HG03066 (cell line): ENCODE measurements at regions not wholly inside any gene's neighbourhood (a gene's known extent, or its start where the extent isn't known, plus 50 kb on each side); places are given as distances from the start of the nearest gene placed in this dataset.

Experiments used
- ATAC-seq: cut with Tn5 transposase; IDR thresholded peaks from one replicate; pipeline ENCODE4 v1.9.1; 2021; ENCODE audit warnings: low read depth; ENCODE audit not compliant: unreplicated experiment

DNA sequence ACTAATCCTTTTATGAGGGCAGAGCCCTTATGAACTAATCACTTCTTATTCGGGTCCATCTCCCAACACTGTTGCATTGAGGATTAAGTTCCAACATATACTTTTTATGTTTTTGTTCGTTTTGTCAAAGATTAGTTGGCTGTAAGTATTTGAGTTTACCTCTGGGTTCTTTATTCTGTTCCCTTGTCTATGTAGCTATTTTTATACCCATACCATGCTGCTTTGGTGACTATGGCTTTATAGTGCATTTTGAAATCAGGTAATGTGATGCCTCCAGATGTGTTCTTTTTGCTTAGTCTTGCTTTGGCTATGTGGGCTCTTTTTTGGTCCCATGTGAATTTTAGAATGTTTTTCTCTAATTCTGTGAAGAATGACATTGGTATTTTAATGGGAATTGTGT is 166.4 kb upstream of the KCNMB2 start:
- ATAC-seq, result no peak

DNA sequence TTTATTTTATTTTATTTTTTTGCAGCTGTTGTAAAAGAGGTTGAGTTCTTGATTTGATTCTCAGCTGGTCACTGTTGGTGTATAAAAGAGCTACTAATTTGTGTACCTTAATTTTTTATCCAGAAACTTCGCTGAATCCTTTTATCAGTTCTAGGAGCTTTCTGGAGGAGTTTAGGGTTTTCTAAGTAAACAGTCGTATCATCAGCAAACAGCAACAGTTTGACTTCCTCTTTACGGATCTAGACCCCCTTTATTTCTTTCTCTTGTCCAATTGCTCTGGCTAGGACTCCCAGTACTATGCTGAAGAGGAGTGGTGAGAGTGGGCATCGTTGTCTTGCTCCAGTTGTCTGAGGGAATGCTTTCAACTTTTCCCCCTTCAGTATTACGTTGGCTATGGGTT is 165.8 kb upstream of the KCNMB2 start:
- no peak for ATAC-seq

DNA sequence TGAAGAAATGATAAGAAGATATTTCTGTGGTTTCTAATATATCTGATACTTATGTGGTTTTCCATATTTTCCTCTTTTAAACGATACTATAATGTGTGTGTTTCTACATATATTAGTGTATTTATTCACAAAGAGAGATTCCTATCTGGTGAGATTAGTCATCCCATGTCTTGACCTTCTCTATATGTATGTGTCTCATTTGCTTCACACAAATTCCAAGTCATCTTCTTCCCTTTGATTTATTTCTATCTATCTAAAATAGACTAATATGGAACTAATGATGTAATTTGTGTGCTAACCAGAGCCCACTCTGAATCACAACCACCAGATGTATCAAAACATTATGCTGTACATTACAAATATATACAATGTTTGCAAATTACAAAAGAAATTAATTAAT is 154.7 kb upstream of the KCNMB2 start:
- ATAC-seq, result no peak

DNA sequence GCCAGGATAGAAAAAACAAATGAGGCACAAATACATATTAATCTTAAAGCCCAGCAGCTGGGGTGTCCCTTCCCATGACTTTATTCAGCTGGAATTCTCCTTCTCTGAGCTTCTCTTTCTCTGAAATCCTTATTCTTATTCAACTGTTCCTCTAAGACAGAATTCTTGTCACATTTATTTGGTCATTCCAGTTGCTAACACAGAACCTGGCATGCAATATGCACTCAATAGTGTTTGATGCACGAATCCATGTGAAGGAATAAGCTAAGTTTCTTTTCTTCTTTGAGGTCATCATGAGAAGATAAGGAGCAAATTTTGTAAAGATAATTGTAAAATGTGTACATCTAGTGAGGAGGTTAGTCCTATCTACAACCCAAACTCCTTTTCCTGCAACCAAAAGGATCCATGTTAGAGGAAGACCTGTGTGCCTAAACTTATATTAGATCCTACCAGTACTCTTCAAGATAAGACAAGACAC is 154.2 kb upstream of the KCNMB2 start:
- no peak for ATAC-seq

DNA sequence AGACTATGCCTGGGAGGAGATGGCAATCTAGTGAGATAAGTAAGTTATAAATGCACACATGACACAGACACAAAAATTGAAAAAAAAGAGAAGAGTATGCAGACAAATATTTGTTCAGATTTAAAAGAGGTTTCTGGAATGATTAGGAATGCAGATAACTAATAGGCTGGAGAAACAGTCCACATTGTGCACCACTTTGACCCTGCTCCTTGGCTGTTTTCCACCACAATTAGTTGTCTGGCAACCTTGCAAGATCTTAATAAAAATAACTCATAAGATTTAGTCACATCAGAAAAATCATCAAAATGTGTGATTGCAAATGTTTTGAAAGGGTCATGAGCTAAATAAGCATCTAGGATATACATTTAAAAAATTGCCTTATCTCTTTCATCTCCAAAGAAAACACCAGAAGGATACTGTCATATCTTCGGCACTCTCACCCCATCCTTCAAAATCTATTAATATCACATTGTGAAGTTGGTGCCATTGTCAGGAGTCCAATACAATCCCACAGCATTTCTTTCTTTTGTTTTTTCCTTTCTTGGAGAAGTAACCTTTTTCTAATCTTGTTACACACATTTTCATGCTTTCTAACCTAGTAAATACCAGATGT is 153.7 kb upstream of the KCNMB2 start:
- ATAC-seq, result no peak

DNA sequence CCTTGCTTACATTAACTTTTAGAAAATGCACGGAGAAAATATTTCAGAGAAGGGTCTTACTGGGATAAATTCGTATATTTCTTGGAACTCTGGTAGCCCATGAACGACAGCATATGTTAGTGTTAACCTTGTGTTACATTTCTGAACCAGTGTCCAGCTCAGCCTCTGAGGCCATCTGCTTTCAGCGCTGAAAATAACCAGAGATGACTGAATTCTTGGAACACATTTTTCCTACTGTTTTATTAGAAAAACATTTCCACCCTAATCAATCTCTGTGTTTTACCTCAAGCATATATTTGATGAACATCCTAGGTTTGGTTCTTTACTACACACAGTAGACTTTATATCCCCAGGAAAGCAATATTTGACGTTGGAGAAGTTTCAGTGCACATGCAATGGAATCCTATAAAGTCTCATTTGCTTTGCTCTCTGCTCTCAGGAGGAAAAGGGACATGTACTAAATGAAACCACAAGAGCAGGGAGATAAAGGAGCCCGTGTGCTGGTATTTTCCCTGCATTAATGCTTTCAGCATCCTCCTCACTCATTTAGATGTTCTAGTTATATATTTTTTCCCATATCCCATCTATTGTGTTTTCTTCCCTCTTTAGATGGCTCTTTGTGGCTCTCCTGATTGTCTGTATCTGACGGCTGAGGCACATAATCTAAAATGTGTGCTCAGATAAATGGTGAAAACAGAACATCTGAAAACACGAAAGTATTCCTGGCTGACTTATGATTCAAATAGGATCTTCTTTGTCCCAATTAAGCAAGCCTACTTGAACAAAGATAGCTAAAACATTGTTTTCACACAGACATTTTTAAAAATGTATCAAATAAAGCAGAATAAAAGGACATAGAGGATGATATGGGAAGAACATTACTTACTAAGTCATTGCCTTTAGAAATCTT is 151.7 kb upstream of the KCNMB2 start:
- ATAC-seq, result no peak

DNA sequence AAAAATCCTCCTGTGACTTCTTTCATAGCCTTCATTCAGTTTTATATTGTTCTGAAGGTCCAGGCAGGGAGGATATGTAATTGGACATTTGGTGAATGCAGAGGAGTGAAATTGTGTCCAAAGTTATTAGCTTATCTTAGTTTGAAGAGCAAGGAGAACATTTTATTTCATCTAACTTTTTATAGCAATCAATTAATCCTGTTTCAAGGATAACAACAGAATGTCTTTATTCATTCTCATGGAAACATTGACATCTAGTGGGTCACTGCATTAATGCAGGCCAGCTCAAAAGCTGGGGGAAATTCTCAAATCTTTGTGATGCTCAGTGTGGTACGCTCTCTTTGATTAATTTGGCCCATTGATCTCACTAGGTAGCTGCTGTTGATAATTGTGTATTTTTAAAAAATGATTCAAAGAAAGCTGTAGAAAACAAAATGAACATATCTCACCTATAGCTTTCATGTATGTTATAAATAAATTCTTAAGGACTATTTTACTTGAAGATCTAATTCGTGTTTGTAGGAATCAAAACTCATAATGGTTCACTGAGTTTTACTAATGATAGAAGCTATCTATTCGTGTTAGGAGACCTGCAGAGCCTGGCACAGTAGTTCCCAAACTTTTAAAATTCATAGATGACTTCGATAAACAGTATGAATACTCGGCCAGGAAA is 150.8 kb upstream of the KCNMB2 start:
- ATAC-seq, result no peak

DNA sequence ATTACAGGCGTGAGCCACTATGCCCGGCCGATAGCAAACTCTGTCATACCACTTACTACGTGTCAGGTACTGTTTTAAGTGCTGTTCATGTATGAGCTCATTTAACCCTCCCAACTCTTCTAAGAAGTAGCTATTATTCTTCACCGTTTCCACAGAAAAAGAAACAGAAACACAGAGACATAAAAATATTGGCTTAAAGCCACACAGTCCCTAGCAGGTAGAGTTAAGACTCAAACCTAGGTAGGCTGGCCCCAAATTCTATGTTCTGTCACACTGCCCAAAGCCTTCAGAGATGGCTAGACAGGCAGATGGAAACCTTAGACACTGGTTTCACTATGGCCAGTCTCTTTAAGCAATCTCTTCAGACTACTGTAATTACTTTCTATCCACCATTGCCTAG is 149.8 kb upstream of the KCNMB2 start:
- no peak for ATAC-seq

DNA sequence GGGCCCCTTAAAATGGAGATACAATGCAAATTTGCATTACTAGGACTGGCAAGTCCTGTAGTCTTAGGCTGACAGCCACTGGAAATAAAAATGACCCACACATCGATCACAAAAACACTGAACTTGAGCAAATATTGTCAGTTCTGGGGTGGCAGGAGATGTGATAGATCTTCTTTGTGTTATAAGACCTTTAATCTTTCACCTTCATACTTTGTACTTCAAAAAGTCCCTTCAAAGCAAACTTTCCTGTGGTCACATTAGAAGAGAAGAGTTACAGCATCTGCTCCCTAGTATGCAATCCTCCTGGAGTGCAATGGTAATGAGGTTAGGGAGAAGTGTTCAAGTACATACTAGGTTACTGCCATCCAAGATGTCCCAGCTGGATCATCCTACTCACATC is 149.4 kb upstream of the KCNMB2 start:
- no peak for ATAC-seq

DNA sequence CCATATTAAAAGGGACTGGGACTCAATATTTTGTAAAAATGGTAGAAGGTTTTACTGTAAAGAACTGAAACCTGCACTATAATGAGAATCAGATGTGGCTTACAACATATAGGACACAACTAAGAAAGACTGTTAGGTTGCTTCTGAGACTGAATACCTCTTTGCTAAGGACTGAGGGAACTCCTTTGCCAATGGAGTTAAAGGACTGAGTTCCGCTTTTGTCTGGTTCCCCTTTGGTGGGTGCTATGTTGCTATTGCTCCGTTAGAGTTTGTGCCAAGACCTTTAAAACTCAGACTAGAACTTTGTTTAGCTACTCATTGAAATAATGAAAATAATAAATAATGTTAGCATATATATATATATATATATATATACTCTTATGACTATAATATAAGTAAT is 147.8 kb upstream of the KCNMB2 start:
- no peak for ATAC-seq

DNA sequence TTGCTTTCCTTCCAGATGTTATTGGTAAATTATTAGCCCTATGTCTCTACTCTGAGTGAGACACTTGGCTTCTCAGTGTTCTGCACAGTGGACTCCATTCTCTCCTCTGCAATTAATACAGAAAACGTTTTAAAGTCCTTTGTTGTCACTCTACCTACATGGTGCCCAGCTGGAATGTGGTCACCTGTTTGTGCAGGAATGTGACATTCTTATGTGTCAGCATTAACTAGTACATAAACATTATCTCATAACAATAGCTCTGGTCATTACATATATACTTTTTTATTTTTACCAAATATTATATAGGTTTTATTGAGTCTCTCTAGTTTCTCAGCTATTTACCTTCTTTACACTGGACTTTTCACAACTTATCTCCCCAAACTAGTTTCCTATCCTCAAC is 147.0 kb upstream of the KCNMB2 start:
- no peak for ATAC-seq

DNA sequence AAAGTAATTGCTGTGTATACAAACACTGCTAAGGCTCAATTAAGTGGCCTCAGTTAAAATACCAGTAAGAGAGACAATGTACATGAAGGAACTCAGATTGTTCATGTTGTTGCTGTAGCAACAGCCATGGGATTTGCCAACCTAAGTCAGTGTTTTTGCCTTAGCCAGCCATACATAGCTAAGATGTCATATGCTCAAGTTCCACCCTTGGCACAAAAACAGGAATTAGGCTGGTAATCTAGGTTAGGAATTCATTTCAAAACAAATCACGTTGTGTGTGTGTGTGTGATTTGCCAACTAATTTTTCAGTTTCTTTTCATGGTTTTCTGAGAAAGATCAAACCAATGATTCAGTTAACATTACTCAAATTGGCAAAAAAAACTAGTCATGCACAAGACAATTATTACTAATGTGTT is 143.7 kb upstream of the KCNMB2 start:
- no peak for ATAC-seq

DNA sequence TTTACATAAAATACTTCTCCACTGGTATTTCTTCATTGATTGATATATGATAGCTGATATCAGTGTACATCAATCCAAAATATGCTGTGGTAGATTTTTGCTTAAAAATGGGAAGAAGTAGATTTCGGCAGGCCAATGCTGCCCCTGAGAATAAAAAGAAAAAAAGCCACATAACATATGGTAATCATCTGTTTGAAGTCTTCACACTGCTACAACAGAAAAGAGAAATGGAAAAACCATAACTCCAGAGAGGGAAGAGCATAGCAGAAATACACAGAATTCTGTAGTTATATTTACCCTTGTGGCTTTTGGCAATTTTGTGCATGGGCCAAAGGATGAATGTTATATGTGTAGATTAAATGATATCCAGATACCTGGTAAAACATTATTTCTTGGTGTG is 143.1 kb upstream of the KCNMB2 start:
- no peak for ATAC-seq

DNA sequence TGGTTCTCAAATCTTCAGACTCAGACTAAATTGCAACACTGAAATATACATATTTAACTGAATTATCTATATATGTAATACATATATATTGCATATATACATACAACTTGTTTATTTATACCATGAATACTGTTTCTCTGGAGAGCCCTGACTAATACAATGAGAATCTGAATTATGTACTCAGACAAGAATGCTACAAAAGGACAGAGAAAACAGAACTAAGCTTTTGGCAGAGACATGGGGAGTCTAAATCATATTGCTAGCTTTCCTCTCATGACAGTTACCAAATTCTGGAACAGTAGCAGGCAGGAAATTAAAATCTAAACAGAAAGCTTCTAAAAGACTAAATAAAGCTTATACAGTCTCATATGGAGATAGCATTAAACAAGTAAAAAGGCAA is 142.4 kb upstream of the KCNMB2 start:
- no peak for ATAC-seq

DNA sequence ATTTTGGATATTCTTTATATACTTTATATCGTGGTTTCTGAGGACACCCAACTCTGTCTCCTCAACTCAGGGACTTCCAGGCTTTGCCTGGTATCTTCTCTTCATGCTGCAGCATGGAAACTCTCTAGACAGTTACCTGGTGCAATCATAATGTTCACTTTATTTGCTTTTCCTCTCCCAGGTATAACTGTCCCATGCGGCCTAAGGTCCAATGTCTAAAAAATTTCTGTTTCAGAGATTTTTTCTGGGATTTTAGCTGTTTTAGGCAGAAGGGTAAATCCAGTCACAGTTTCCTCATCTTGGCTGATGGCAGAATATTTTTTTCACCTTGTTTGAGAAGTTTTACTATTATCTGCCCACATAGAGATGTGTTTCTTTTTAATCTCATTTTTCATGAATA is 139.9 kb upstream of the KCNMB2 start:
- no peak for ATAC-seq

DNA sequence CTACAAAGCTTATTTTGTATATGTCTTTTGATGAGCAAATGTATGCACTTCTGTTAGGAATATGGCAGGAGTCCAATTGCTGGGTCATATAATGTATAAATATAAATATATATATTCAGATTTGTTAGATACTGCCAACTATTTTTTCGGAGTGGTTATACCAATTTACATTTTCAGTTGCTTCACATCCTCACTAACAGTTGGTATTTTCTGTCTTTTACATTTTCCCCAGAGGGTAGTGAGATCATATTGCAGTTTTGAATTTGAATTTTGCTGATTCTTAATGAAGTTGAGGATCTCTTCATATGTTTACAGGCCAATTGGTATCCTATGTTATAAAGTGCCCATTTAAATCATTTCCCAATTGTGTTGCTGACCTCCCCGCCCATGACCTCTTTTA is 139.0 kb upstream of the KCNMB2 start:
- ATAC-seq, result no peak

DNA sequence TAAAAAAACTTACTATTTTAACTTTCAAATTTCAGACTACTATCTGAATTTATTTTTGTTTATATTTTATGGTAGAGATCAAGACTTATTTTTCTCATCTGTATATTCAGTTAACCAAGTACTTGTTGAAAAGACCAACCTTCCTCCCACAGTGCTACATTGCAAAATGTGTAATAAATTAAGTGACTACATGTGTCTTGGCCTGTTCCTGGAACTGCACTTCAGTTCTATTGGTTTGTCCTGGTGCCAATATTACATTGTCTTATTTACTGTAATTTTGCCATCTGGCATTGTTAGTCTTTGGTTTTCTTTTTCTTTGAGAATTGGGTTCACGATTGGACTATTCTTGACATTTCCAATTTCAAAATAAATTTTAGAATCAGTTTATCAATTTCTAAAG is 138.4 kb upstream of the KCNMB2 start:
- no peak for ATAC-seq

DNA sequence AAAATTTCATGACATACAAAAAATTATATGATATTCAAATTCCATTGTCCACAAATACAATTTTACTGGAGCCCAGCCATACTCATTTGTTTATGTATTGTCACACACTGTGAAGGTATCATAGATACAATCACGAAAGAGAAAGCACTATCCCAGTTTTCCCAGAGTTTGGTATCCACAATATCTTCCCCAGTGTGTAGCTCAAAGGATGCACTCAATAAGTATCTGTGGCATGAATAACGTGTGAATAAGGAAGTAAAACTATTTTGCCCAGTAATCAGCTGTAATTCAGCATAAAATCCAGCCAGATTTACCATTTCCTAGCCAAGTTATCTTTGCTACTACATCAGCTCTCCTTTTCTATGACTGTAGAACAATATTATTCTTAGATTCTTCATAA is 131.3 kb upstream of the KCNMB2 start:
- ATAC-seq, result no peak

DNA sequence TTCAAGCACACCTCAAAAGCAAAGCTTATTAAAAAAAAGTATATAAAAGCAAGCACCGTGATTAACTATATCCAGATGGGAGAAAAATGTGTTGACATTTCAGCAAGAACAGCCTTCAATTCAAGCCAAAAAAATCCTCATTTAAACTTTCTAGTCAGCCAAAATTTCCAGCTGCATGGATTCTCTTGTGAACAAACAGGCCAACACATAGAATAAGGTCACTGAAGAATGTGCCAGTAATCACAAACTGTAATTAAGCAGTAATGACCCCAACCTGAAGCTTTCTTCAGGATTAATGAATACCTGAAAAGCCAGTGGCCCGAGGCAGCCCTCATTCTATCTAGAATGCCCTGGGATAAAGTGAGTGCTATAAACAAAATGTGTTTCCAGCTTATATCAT is 130.7 kb upstream of the KCNMB2 start:
- ATAC-seq, result no peak

DNA sequence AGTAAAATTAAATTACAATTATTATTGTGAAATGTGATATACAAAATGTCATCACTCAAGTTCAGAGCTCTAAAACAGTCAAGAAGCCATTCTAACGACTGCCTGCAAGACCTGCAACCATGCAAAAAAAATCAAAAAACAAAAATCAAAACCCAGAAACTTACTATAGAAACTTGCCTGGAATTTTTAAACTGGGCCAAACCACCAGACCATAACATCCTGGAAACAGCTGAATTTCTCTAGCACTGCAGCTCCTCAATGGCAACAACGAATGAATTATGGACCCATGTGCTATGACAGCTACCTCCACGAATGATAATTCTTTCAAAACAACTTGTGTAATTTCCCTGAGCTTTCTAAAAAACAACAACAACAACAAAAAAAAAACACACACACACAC is 130.0 kb upstream of the KCNMB2 start:
- ATAC-seq, result no peak

DNA sequence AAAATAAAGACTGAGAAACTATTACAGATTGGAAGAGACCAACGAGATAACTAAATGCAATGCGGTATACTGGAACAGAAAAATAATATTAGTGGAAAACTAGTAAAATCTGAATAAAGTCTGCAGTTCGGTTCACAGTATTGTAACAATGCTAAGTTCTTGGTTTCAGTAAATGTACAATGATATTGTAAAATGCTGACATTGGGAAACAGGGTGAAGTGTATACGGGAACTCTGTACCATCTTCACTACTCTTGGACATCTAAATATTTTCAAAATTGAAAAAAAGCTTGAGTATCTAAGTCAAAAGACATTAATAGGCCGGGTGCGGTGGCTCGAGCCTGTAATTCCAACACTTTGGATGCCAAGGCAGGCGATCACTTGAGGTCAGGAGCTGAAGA is 120.9 kb upstream of the KCNMB2 start:
- no peak for ATAC-seq

DNA sequence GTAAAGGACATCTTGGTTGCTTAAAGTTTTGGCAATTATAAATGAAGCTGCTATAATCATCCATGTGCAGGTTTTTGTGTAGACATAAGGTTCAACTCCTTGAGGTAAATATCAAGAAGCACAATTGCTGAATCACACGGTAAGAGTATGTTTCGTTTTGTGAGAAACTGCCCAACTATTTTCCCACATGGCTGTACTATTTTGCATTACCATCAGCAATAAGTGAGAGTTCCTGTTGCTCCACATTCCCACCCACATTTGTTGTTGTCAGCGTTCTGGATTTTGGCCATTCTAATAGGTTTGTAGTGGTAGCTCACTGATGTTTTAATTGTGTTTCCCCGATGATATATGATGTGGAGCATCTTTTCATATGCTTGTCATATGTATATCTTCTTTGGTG is 118.5 kb upstream of the KCNMB2 start:
- no peak for ATAC-seq
